ENCODE measurements at regions not wholly inside any gene's neighbourhood (a gene's known extent, or its start where the extent isn't known, plus 50 kb on each side); places are given as distances from the start of the nearest gene placed in this dataset.

DNA sequence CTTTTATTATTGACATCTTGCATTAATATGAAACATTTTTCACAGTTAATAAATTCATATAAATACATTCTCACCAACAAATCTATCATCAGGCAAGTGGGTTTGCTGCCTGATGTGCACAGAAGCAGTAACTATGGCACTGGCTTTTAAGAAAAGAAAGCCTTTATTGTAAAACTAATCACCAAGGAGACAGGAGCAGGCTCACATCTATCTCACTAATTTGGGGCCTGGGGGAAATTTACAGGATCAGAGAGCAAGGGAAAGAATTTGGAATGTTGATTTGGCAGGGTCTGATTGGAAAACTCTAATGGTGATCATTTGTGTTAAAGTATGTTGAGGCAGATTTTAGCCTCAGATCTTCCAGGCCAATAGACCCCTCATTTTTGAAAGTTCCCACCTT is 605.7 kb downstream of the POM121L12 start:
- no peak for ATAC-seq
- TF ChIP-seq, protein P1, sequence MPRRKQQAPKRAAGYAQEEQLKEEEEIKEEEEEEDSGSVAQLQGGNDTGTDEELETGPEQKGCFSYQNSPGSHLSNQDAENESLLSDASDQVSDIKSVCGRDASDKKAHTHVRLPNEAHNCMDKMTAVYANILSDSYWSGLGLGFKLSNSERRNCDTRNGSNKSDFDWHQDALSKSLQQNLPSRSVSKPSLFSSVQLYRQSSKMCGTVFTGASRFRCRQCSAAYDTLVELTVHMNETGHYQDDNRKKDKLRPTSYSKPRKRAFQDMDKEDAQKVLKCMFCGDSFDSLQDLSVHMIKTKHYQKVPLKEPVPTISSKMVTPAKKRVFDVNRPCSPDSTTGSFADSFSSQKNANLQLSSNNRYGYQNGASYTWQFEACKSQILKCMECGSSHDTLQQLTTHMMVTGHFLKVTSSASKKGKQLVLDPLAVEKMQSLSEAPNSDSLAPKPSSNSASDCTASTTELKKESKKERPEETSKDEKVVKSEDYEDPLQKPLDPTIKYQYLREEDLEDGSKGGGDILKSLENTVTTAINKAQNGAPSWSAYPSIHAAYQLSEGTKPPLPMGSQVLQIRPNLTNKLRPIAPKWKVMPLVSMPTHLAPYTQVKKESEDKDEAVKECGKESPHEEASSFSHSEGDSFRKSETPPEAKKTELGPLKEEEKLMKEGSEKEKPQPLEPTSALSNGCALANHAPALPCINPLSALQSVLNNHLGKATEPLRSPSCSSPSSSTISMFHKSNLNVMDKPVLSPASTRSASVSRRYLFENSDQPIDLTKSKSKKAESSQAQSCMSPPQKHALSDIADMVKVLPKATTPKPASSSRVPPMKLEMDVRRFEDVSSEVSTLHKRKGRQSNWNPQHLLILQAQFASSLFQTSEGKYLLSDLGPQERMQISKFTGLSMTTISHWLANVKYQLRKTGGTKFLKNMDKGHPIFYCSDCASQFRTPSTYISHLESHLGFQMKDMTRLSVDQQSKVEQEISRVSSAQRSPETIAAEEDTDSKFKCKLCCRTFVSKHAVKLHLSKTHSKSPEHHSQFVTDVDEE (CRISPR knock-in tag; IDR thresholded peaks at IDR 0.05), result no peak
- TF ChIP-seq ZNF565 (CRISPR knock-in tag; conservative IDR thresholded peaks at IDR 0.05; ENCODE audit: low read depth) (no peak), OSR1 (CRISPR knock-in tag; IDR thresholded peaks at IDR 0.05) (no peak), ISL1 (CRISPR knock-in tag; IDR thresholded peaks at IDR 0.05) (no peak)

DNA sequence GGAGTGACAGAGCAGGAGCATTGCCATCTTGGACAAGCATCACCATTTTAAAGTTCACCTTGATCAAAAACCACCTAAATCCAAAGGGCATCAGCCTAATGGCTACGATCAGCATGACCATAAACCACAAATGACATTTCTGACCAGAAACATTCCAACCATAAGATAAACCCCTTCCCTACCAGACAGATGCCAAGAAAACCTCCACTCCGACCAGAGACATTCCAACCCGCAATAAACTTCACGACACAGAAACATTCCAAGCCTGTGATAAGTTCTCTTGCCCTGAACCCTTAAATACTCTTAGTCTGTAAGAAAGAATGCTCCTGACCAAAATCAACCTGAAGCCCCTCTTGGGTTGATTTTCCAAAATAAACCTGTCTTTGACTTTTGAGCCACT is 606.9 kb downstream of the POM121L12 start:
- TF ChIP-seq, protein P2, sequence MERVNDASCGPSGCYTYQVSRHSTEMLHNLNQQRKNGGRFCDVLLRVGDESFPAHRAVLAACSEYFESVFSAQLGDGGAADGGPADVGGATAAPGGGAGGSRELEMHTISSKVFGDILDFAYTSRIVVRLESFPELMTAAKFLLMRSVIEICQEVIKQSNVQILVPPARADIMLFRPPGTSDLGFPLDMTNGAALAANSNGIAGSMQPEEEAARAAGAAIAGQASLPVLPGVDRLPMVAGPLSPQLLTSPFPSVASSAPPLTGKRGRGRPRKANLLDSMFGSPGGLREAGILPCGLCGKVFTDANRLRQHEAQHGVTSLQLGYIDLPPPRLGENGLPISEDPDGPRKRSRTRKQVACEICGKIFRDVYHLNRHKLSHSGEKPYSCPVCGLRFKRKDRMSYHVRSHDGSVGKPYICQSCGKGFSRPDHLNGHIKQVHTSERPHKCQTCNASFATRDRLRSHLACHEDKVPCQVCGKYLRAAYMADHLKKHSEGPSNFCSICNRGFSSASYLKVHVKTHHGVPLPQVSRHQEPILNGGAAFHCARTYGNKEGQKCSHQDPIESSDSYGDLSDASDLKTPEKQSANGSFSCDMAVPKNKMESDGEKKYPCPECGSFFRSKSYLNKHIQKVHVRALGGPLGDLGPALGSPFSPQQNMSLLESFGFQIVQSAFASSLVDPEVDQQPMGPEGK (CRISPR knock-in tag; IDR thresholded peaks at IDR 0.05; ENCODE audit: borderline replicate concordance), result no peak
- TF ChIP-seq ZFP30 (CRISPR knock-in tag; IDR thresholded peaks at IDR 0.05), result no peak
- TF ChIP-seq TCF4 (CRISPR knock-in tag; IDR thresholded peaks at IDR 0.05; ENCODE audit: borderline replicate concordance), result no peak
- TF ChIP-seq RARB (CRISPR knock-in tag; IDR thresholded peaks at IDR 0.05), result no peak
- TF ChIP-seq TOX (CRISPR knock-in tag; IDR thresholded peaks at IDR 0.05; ENCODE audit: borderline replicate concordance), result no peak
- no peak for TF ChIP-seq ZFP3 (CRISPR knock-in tag; IDR thresholded peaks at IDR 0.05)
- no peak for TF ChIP-seq ZNF70 (CRISPR knock-in tag; IDR thresholded peaks at IDR 0.05)
- TF ChIP-seq, protein P3, sequence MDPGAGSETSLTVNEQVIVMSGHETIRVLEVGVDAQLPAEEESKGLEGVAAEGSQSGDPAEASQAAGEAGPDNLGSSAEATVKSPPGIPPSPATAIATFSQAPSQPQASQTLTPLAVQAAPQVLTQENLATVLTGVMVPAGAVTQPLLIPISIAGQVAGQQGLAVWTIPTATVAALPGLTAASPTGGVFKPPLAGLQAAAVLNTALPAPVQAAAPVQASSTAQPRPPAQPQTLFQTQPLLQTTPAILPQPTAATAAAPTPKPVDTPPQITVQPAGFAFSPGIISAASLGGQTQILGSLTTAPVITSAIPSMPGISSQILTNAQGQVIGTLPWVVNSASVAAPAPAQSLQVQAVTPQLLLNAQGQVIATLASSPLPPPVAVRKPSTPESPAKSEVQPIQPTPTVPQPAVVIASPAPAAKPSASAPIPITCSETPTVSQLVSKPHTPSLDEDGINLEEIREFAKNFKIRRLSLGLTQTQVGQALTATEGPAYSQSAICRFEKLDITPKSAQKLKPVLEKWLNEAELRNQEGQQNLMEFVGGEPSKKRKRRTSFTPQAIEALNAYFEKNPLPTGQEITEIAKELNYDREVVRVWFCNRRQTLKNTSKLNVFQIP (CRISPR knock-in tag; IDR thresholded peaks at IDR 0.05; ENCODE audit: borderline replicate concordance, low read depth), result no peak
- TF ChIP-seq OSR1 (CRISPR knock-in tag; IDR thresholded peaks at IDR 0.05), result no peak
- no peak for TF ChIP-seq CSDC2 (CRISPR knock-in tag; IDR thresholded peaks at IDR 0.05)
- TF ChIP-seq, protein P4, sequence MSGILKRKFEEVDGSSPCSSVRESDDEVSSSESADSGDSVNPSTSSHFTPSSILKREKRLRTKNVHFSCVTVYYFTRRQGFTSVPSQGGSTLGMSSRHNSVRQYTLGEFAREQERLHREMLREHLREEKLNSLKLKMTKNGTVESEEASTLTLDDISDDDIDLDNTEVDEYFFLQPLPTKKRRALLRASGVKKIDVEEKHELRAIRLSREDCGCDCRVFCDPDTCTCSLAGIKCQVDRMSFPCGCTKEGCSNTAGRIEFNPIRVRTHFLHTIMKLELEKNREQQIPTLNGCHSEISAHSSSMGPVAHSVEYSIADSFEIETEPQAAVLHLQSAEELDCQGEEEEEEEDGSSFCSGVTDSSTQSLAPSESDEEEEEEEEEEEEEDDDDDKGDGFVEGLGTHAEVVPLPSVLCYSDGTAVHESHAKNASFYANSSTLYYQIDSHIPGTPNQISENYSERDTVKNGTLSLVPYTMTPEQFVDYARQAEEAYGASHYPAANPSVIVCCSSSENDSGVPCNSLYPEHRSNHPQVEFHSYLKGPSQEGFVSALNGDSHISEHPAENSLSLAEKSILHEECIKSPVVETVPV (CRISPR knock-in tag; IDR thresholded peaks at IDR 0.05), result no peak
- TF ChIP-seq ZC3H10 (CRISPR knock-in tag; IDR thresholded peaks at IDR 0.05), result no peak
- ATAC-seq, result no peak

DNA sequence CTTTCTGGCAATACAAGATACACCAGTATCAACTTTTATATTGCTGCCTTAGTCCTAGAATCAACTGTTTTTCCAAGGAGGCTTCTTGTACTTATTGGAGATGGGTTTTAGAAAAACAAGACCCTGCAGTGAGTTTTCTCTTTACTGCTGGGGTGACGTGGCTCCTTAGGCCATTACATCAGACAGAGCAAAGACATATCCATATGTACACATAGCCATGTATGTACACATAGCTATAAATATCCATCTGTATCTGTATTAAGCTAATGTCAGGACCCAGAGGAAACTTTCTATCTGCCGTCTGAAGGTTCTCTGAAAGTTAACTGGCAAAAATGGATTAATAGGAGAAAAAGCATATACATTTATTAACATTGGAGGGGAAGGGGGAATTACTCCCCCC is 607.4 kb downstream of the POM121L12 start:
- TF ChIP-seq, protein P4 (CRISPR knock-in tag; IDR thresholded peaks at IDR 0.05), result no peak
- no peak for TF ChIP-seq SNAI2 (CRISPR knock-in tag; IDR thresholded peaks at IDR 0.05)
- TF ChIP-seq TCF4 (CRISPR knock-in tag; IDR thresholded peaks at IDR 0.05; ENCODE audit: borderline replicate concordance), result no peak
- TF ChIP-seq BACH2 (CRISPR knock-in tag; IDR thresholded peaks at IDR 0.05; ENCODE audit: borderline replicate concordance), result no peak
- TF ChIP-seq ZC3H10 (CRISPR knock-in tag; IDR thresholded peaks at IDR 0.05), result no peak
- no peak for TF ChIP-seq ZNF565 (CRISPR knock-in tag; conservative IDR thresholded peaks at IDR 0.05; ENCODE audit: low read depth)
- TF ChIP-seq RARB (CRISPR knock-in tag; IDR thresholded peaks at IDR 0.05), result no peak
- TF ChIP-seq, protein P5, sequence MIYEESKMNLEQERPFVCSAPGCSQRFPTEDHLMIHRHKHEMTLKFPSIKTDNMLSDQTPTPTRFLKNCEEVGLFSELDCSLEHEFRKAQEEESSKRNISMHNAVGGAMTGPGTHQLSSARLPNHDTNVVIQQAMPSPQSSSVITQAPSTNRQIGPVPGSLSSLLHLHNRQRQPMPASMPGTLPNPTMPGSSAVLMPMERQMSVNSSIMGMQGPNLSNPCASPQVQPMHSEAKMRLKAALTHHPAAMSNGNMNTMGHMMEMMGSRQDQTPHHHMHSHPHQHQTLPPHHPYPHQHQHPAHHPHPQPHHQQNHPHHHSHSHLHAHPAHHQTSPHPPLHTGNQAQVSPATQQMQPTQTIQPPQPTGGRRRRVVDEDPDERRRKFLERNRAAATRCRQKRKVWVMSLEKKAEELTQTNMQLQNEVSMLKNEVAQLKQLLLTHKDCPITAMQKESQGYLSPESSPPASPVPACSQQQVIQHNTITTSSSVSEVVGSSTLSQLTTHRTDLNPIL (CRISPR knock-in tag; IDR thresholded peaks at IDR 0.05; ENCODE audit: low read depth), result no peak
- TF ChIP-seq ZFP3 (CRISPR knock-in tag; IDR thresholded peaks at IDR 0.05), result no peak
- TF ChIP-seq, protein P2 (CRISPR knock-in tag; IDR thresholded peaks at IDR 0.05; ENCODE audit: borderline replicate concordance), result no peak
- no peak for TF ChIP-seq PPARA (CRISPR knock-in tag; IDR thresholded peaks at IDR 0.05; ENCODE audit: borderline replicate concordance)
- TF ChIP-seq ARNTL (CRISPR knock-in tag; IDR thresholded peaks at IDR 0.05; ENCODE audit: borderline replicate concordance, low read depth), result no peak
- TF ChIP-seq OSR1 (CRISPR knock-in tag; IDR thresholded peaks at IDR 0.05), result no peak
- ATAC-seq, result no peak
